Kidney (tissue), 13 donors: ENCODE measurements at regions not wholly inside any gene's neighbourhood (a gene's known extent, or its start where the extent isn't known, plus 50 kb on each side); places are given as distances from the start of the nearest gene placed in this dataset.

ENCODE experiments used
- DNase-seq, 5 donors: peaks; one replicate each; pipeline ENCODE4 v3.0.0-alpha.2; 2013 to 2020
- FAIRE-seq: peaks from 2 replicates; lab custom pipeline; 2012; peaks lifted over from hg19 to GRCh38; lab: Jason Lieb, UNC
- H3K27ac ChIP-seq, 2 donors: one replicate each; pipeline ENCODE4 v1.7.0; 2013; ENCODE audit warnings: low read depth in 2 of 2, low read length in 2 of 2, inconsistent platforms in 1 of 2
- H3K27me3 ChIP-seq: one replicate; pipeline ENCODE4 v1.7.1; 2013; ENCODE audit warnings: low read length, inconsistent platforms; ENCODE audit not compliant: control insufficient read depth, insufficient read depth
- H3K36me3 ChIP-seq, 3 donors: one replicate each; pipeline versions ENCODE4 v1.7.0 to v1.7.1; 2013; ENCODE audit warnings: low read length in 3 of 3, control low read depth in 1 of 3, inconsistent platforms in 1 of 3; ENCODE audit not compliant: insufficient read depth in 3 of 3, control insufficient read depth in 2 of 3
- H3K4me1 ChIP-seq, 3 donors: one replicate each; pipeline versions ENCODE4 v1.7.0 to v1.7.1; 2013; ENCODE audit warnings: low read length in 3 of 3, inconsistent platforms in 1 of 3, low read depth in 1 of 3; ENCODE audit not compliant: control insufficient read depth in 2 of 3, insufficient read depth in 2 of 3
- H3K4me3 ChIP-seq, 3 donors: one replicate each; pipeline versions ENCODE4 v1.7.0 to v1.8.1; 2013; ENCODE audit warnings: low read length in 3 of 3, control low read depth in 1 of 3, inconsistent platforms in 1 of 3
- H3K9ac ChIP-seq, 3 donors: one replicate each; pipeline versions ENCODE4 v1.7.0 to v1.7.1; 2013; ENCODE audit warnings: low read length in 3 of 3, control low read depth in 1 of 3, inconsistent platforms in 1 of 3
- H3K9me3 ChIP-seq, 3 donors: one replicate each; pipeline versions ENCODE4 v1.7.0 to v1.7.1; 2013; ENCODE audit warnings: low read length in 3 of 3, control low read depth in 1 of 3, inconsistent platforms in 1 of 3; ENCODE audit not compliant: control insufficient read depth in 2 of 3, insufficient read depth in 1 of 3
- intact Hi-C: fragments of 100-400 bp; cut with DNase I; formaldehyde crosslinking; loops from one replicate; pipeline ENCODE4 v1.11.1; 2022
- TF ChIP-seq, protein P1 (sequence below): IDR thresholded peaks from 3 replicates; pipeline ENCODE4 v1.5.1; 2012; ENCODE audit warnings: mild to moderate bottlenecking, moderate library complexity, borderline replicate concordance; ENCODE audit not compliant: insufficient read depth; ENCODE audit errors: extremely low read depth
- donor health status: control.
- donor health status: control.
- donor health status: control.
- donor health status: control.
- donor health status: control.
- donor health status: DM: yes; HTN: yes; CAD: no.
- donor health status: Normal renal cell carcinoma (clear cell type).

DNA sequence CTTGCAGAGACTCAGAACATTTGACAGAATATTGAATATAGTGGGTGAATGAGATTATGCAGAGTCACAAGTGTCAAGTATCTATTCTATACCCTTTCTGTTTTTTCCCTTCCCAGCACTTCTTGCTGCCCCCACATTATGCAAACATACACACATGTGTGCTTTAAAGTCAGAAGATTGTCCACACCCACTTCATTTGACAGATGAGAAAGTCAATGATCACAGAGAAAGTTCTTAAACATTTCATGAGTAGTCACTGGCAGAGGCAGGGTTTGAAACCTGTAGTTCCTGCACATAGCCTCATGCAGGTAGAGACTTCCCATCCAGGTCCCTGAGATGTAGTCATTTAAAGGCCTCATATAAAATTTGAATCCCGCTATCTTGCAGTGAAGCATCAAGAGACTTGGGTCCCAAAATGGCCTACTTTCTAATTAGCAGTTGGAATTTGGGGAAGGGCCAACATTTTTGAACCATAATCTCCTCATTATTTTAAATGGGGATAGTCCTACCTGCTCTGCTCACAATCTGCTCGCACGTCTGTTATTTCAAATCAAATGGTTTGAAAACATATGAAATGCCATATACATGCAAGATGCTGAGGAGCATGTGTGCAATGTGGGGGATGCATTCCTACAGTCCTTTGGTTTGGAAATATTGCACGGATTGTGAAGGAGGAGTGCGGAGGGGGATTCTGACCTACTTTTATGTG lies 217.8 kb downstream of the STK31 start:
- Histone ChIP-seq H3K9ac (no peak overlapping the region), H3K4me3 (no peak overlapping the region), H3K27ac (no peak overlapping the region), H3K27me3 (no peaks in the 10 kb centered on the region), H3K9me3 (no peaks in the 10 kb centered on the region), H3K4me1 (no peaks in the 10 kb centered on the region), H3K36me3 (no peaks in the 10 kb centered on the region)
- FAIRE-seq (no peak), DNase-seq (no peak)
- intact Hi-C loops, result no loop called here
- TF ChIP-seq, protein P1, sequence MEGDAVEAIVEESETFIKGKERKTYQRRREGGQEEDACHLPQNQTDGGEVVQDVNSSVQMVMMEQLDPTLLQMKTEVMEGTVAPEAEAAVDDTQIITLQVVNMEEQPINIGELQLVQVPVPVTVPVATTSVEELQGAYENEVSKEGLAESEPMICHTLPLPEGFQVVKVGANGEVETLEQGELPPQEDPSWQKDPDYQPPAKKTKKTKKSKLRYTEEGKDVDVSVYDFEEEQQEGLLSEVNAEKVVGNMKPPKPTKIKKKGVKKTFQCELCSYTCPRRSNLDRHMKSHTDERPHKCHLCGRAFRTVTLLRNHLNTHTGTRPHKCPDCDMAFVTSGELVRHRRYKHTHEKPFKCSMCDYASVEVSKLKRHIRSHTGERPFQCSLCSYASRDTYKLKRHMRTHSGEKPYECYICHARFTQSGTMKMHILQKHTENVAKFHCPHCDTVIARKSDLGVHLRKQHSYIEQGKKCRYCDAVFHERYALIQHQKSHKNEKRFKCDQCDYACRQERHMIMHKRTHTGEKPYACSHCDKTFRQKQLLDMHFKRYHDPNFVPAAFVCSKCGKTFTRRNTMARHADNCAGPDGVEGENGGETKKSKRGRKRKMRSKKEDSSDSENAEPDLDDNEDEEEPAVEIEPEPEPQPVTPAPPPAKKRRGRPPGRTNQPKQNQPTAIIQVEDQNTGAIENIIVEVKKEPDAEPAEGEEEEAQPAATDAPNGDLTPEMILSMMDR, result no peak

DNA sequence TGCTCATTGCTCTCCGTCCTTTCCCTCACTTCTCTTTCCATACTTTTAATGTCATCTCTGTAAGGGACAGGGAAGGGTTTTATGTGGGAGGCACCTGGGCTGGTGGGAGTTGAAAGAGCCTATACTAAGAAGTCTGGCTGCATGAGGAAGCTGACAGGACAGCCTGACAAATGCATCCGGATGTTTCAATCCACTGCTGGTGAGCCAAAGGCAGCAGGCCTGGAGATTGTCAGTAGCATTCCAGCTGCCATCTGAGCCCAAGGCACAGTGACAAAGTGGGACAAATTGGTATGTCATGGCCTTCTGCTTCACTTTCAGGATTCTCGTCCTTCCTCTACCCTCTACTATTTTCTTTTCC lies 218.4 kb downstream of the STK31 start:
- Histone ChIP-seq H3K27ac (no peak overlapping the region), H3K4me3 (no peak overlapping the region), H3K36me3 (no peaks in the 10 kb centered on the region), H3K9ac (no peak overlapping the region), H3K27me3 (no peaks in the 10 kb centered on the region), H3K9me3 (no peaks in the 10 kb centered on the region), H3K4me1 (no peaks in the 10 kb centered on the region)
- peak in 2 of 5 donors; percentile 16 to 24 for DNase-seq
- FAIRE-seq, result no peak
- intact Hi-C loops, result no loop called here
- TF ChIP-seq, protein P1, result no peak

DNA sequence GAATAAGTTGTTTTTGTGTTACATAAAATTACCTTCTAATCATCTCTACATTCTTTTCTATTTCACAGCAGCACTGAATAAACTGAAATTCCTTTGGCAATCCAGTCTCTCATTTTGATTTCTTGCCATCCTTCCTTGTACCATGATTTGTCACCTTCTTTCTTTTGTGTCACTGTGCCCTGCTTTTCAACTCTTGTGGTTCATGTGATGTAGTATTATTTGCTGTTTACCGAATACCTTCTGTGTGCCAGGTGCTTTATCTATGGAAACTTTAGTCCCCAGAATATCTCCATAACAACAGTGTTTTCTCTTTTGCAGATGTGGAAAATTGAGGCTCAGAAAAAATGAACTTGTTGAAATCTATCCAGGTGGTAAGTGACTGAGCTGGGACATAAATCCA lies 220.3 kb downstream of the STK31 start:
- FAIRE-seq (no peak), DNase-seq (no peak)
- TF ChIP-seq, protein P1, result no peak
- intact Hi-C loops, result no loop called here
- Histone ChIP-seq H3K9ac (no peak overlapping the region), H3K27me3 (no peaks in the 10 kb centered on the region), H3K9me3 (no peaks in the 10 kb centered on the region), H3K4me1 (no peaks in the 10 kb centered on the region), H3K4me3 (no peak overlapping the region), H3K36me3 (no peaks in the 10 kb centered on the region), H3K27ac (no peak overlapping the region)

DNA sequence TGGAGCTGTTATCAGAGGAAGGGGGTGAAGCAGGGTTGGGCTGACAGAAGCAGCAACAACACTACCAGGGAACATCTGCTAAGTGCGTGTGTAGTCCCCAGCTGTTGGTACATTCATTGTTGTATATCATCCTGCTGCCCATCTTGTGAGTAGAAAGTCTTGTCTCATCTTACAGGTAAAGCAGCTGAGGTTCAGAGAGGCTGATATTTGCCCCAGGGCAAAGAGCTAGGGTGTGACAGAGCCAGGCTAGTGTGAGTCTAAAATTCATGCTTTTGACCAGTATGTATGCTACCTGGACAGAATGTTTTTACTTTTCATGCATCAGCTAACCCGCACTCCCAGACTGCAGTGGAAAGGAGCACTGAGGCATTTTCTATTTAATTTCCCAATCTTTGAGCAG lies 221.6 kb downstream of the STK31 start:
- Histone ChIP-seq H3K9me3 (no peaks in the 10 kb centered on the region), H3K4me3 (no peak overlapping the region), H3K36me3 (no peaks in the 10 kb centered on the region), H3K4me1 (no peaks in the 10 kb centered on the region), H3K27ac (no peak overlapping the region), H3K27me3 (no peaks in the 10 kb centered on the region), H3K9ac (no peak overlapping the region)
- peak in 3 of 5 donors; percentile 14 to 22 (median 20) for DNase-seq
- intact Hi-C loops, result no loop called here
- FAIRE-seq, result no peak
- TF ChIP-seq, protein P1, result no peak
